ENCODE measurements at regions not wholly inside any gene's neighbourhood (a gene's known extent, or its start where the extent isn't known, plus 50 kb on each side); places are given as distances from the start of the nearest gene placed in this dataset.

DNA sequence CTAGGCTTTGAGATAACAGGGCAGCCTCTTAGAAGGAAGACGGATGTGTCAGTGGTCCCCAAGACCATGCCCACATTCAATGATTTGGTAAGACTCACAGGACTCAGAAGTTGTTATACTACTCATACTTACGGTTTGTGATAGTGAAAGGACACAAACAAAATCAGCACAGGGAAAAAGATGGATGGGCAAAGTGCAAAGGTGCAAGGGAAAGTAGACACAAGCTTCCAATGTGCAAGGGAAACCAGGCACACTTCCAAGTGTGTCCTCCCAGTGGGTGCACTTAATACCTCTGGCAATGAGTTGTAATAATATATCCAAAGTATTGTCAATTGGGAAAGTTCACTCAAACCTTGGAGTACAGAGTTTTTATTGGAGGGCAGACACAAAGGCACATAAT is 53.8 kb upstream of the VCX start:
- Histone ChIP-seq H3K27me3 (ENCODE audit: low read depth) (no peaks in the 10 kb centered on the region), H3K4me3 (no peak overlapping the region), H3K9me3 (replicated peaks) (no peaks in the 10 kb centered on the region), H3K4me1 (no peaks in the 10 kb centered on the region), H3K36me3 (no peaks in the 10 kb centered on the region), H3K27ac (replicated peaks) (no peak overlapping the region)
- intact Hi-C loops (cut with micrococcal nuclease): no loop called here
- TF ChIP-seq, protein P1, sequence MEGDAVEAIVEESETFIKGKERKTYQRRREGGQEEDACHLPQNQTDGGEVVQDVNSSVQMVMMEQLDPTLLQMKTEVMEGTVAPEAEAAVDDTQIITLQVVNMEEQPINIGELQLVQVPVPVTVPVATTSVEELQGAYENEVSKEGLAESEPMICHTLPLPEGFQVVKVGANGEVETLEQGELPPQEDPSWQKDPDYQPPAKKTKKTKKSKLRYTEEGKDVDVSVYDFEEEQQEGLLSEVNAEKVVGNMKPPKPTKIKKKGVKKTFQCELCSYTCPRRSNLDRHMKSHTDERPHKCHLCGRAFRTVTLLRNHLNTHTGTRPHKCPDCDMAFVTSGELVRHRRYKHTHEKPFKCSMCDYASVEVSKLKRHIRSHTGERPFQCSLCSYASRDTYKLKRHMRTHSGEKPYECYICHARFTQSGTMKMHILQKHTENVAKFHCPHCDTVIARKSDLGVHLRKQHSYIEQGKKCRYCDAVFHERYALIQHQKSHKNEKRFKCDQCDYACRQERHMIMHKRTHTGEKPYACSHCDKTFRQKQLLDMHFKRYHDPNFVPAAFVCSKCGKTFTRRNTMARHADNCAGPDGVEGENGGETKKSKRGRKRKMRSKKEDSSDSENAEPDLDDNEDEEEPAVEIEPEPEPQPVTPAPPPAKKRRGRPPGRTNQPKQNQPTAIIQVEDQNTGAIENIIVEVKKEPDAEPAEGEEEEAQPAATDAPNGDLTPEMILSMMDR (IDR thresholded peaks at IDR 0.05; ENCODE audit: borderline replicate concordance): no peak
- DNase-seq: no peak

DNA sequence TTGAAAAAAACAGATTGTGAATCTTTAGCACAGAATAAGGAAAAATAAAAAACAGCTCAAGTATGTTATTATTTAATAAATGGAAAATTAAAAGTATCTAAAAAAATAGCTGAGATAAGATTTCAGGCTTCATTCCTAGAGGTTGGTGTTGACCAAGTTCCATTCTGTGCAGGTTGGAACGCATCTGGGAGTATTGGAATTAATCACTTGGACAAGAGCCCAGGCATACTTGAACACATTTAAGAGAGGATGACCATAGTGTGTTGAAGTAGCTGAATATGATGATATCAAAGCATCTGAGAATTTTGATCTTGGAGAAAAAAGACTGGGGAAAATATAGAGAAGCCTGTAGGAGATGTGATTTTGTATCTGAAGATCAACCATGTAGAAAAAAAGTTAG is 54.6 kb upstream of the VCX start:
- TF ChIP-seq, protein P1 (IDR thresholded peaks at IDR 0.05; ENCODE audit: borderline replicate concordance): no peak
- Histone ChIP-seq H3K4me3 (no peak overlapping the region), H3K27me3 (ENCODE audit: low read depth) (no peaks in the 10 kb centered on the region), H3K9me3 (replicated peaks) (no peaks in the 10 kb centered on the region), H3K4me1 (no peaks in the 10 kb centered on the region), H3K27ac (replicated peaks) (no peak overlapping the region), H3K36me3 (no peaks in the 10 kb centered on the region)
- no peak for DNase-seq
- intact Hi-C loops (cut with micrococcal nuclease): no loop called here

DNA sequence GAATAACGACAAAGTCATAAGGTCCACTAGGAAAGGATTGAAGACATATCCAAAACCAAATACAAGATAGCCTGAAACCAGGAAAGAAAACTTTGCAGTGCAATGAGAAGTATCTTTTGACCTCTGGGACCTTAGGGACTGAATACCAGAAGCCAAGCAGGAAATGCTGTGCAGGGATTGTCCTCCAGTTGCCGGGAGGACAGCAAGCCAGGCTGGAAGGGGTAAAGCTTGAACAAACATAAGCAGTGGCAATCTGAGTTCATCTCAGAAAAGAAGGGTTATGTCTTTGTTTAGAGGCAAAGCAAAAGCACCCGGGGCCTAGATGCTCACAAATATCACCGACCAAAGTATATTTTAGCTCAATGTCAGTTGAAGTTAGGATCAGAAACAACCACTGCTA is 55.3 kb upstream of the VCX start:
- Histone ChIP-seq H3K36me3 (no peaks in the 10 kb centered on the region), H3K4me1 (no peaks in the 10 kb centered on the region), H3K9me3 (replicated peaks) (no peaks in the 10 kb centered on the region), H3K27ac (replicated peaks) (no peak overlapping the region), H3K27me3 (ENCODE audit: low read depth) (no peaks in the 10 kb centered on the region), H3K4me3 (no peak overlapping the region)
- no peak for DNase-seq
- intact Hi-C loops (cut with micrococcal nuclease): no loop called here
- TF ChIP-seq, protein P1 (IDR thresholded peaks at IDR 0.05; ENCODE audit: borderline replicate concordance): no peak

DNA sequence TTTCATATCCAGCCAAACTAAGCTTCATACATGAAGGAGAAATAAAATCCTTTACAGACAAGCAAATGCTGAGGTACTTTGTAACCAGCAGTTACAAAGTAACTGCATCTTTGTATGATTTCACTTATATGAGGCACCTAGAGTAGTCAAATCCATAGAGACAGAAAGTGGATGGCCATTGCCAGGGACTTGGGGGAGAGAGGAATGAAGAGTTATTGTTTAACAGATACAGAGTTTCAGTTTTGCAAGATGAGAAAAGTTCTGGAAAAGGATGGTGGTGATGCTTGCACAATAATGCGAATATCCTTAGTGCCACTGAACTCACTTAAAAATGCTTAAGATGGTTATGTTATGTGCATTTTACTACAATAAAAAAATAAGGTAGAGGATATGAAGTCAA is 58.4 kb upstream of the VCX start:
- H3K27me3 ChIP-seq (ENCODE audit: low read depth): no peaks in the 10 kb centered on the region
- no peak overlapping the region for H3K4me3 ChIP-seq
- H3K27ac ChIP-seq (replicated peaks): no peak overlapping the region
- TF ChIP-seq, protein P1 (IDR thresholded peaks at IDR 0.05; ENCODE audit: borderline replicate concordance): no peak
- DNase-seq: no peak
- H3K36me3 ChIP-seq: no peaks in the 10 kb centered on the region
- no peaks in the 10 kb centered on the region for H3K4me1 ChIP-seq
- intact Hi-C loops (cut with micrococcal nuclease): no loop called here
- H3K9me3 ChIP-seq (replicated peaks): no peaks in the 10 kb centered on the region

- Histone ChIP-seq H3K4me3 (no peak overlapping the region), H3K9me3 (replicated peaks) (no peaks in the 10 kb centered on the region), H3K36me3 (no peaks in the 10 kb centered on the region), H3K4me1 (no peaks in the 10 kb centered on the region), H3K27me3 (ENCODE audit: low read depth) (no peaks in the 10 kb centered on the region), H3K27ac (replicated peaks) (no peak overlapping the region)
- DNase-seq: no peak
- TF ChIP-seq, protein P1 (IDR thresholded peaks at IDR 0.05; ENCODE audit: borderline replicate concordance): no peak
- intact Hi-C loops (cut with micrococcal nuclease): no loop called here
Measured at GRCh38 chrX:7779644-7780043, 63.3 kb upstream of the VCX start.

DNA sequence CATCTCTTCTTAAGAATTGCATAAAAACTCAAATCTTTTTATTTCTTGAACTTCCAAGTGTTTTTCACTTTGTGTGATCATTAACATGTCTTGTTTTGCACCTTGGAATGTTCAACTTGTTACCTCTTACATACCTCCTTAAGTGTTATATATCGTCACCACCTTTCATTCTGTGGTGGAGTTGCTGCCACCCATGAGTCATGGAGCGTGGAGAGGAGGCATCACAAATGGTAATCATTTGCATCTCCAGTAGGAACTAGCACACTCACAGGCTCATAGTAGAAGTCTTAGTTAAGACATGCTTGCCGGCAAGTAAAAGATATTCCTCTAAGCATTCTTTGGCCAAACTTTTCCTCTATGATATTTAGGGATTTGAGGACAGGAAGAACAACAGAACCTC is 67.0 kb upstream of the VCX start:
- H3K27me3 ChIP-seq (ENCODE audit: low read depth): no peaks in the 10 kb centered on the region
- intact Hi-C loops (cut with micrococcal nuclease): no loop called here
- no peak overlapping the region for H3K27ac ChIP-seq (replicated peaks)
- H3K36me3 ChIP-seq: no peaks in the 10 kb centered on the region
- no peaks in the 10 kb centered on the region for H3K4me1 ChIP-seq
- DNase-seq: no peak
- no peaks in the 10 kb centered on the region for H3K9me3 ChIP-seq (replicated peaks)
- TF ChIP-seq, protein P1 (IDR thresholded peaks at IDR 0.05; ENCODE audit: borderline replicate concordance): no peak
- H3K4me3 ChIP-seq: no peak overlapping the region
